IMR-90 (cell line): ENCODE measurements at regions not wholly inside any gene's neighbourhood (a gene's known extent, or its start where the extent isn't known, plus 50 kb on each side); places are given as distances from the start of the nearest gene placed in this dataset.

Source experiments
- ATAC-seq: fragments of 200-7000 bp; cut with Tn5 transposase; 2 replicates; pipeline ENCODE4 v1.9.1; 2020; ENCODE audit warnings: low read depth, mild to moderate bottlenecking, moderate library complexity
- BruUV-seq: library from RNA; stranded (reverse); fragments of 400-500 nt; replicated peaks from 2 replicates; lab custom pipeline; 2021; lab: Mats Ljungman, UMichigan
- CTCF ChIA-PET: fragments of 300-600 bp; formaldehyde crosslinking; extraction: SDS; loops from one replicate; lab custom pipeline; 2021; ENCODE audit warnings: antibody characterized with exemption; lab: Yijun Ruan, JAX
- POLR2A ChIA-PET: fragments of 300-600 bp; sonication (Branson Sonifier 250); formaldehyde crosslinking; loops from one replicate; lab custom pipeline; 2022; ENCODE audit warnings: antibody characterized with exemption; ENCODE audit not compliant: unreplicated experiment; lab: Charles Lee
- DNase-seq: peaks from one replicate; pipeline ENCODE4 v3.0.0; 2013
- H2AFZ ChIP-seq: replicated peaks from 2 replicates; pipeline ENCODE3; 2013; ENCODE audit warnings: low read length, mild to moderate bottlenecking; ENCODE audit not compliant: poor library complexity
- H2AK5ac ChIP-seq: 2 replicates; pipeline ENCODE4 v1.6.1; 2013; ENCODE audit warnings: low read depth, low read length, inconsistent platforms
- H2AK9ac ChIP-seq: replicated peaks from 2 replicates; pipeline ENCODE3; 2013; ENCODE audit warnings: mild to moderate bottlenecking, low read depth, low read length, moderate library complexity; ENCODE audit not compliant: poor library complexity
- H2BK120ac ChIP-seq: 2 replicates; pipeline ENCODE4 v1.6.1; 2013; ENCODE audit warnings: low read depth, low read length, inconsistent platforms
- H2BK15ac ChIP-seq: 3 replicates; pipeline ENCODE4 v1.6.1; 2013; ENCODE audit warnings: low read depth, low read length, inconsistent platforms
- H2BK20ac ChIP-seq: 2 replicates; pipeline ENCODE4 v1.6.1; 2013; ENCODE audit warnings: low read depth, mild to moderate bottlenecking, inconsistent platforms, low read length, moderate library complexity
- H2BK5ac ChIP-seq: 2 replicates; pipeline ENCODE4 v1.6.1; 2013; ENCODE audit warnings: mild to moderate bottlenecking, low read depth, low read length, inconsistent platforms; ENCODE audit not compliant: poor library complexity, severe bottlenecking
- H3K14ac ChIP-seq: replicated peaks from 2 replicates; pipeline ENCODE4 v1.6.1; 2013; ENCODE audit warnings: low read depth, low read length, inconsistent platforms
- H3K18ac ChIP-seq: 2 replicates; pipeline ENCODE4 v1.6.1; 2013; ENCODE audit warnings: low read depth, low read length, control low read depth
- H3K23ac ChIP-seq: 2 replicates; pipeline ENCODE4 v1.6.1; 2013; ENCODE audit warnings: low read depth, low read length, inconsistent platforms
- H3K27ac ChIP-seq: 2 replicates; pipeline ENCODE4 v1.5.1; 2013; ENCODE audit warnings: mild to moderate bottlenecking, control low read depth, low read length; ENCODE audit not compliant: insufficient read depth
- H3K27me3 ChIP-seq: 2 replicates; pipeline ENCODE4 v1.6.1; 2013; ENCODE audit warnings: low read length; ENCODE audit not compliant: control insufficient read depth, insufficient read depth
- H3K36me3 ChIP-seq: 2 replicates; pipeline ENCODE4 v1.6.1; 2013; ENCODE audit warnings: low read length, mixed read lengths; ENCODE audit not compliant: control insufficient read depth, insufficient read depth
- H3K4ac ChIP-seq: 2 replicates; pipeline ENCODE4 v1.6.1; 2013; ENCODE audit warnings: low read depth, low read length, inconsistent platforms
- H3K4me1 ChIP-seq: 2 replicates; pipeline ENCODE4 v1.6.1; 2013; ENCODE audit warnings: low read length, mixed read lengths; ENCODE audit not compliant: control insufficient read depth, insufficient read depth
- H3K4me2 ChIP-seq: 2 replicates; pipeline ENCODE4 v1.6.1; 2013; ENCODE audit warnings: low read depth, mild to moderate bottlenecking, control low read depth, low read length, moderate library complexity
- H3K4me3 ChIP-seq: 2 replicates; pipeline ENCODE4 v1.5.1; 2013; ENCODE audit warnings: low read depth, mild to moderate bottlenecking, control low read depth, low read length, moderate library complexity; ENCODE audit not compliant: insufficient read depth
- H3K56ac ChIP-seq: 2 replicates; pipeline ENCODE4 v1.6.1; 2013; ENCODE audit warnings: low read length, inconsistent platforms; ENCODE audit not compliant: insufficient read depth; ENCODE audit errors: extremely low read depth
- H3K79me1 ChIP-seq, 2 experiments: 2 replicates each; pipeline ENCODE4 v1.6.1; 2013; ENCODE audit warnings: low read length in 2 of 2, inconsistent platforms in 1 of 2, low read depth in 1 of 2
- H3K9ac ChIP-seq: 2 replicates; pipeline ENCODE4 v1.6.1; 2013; ENCODE audit warnings: low read depth, low read length, control low read depth
- H3K9me1 ChIP-seq: 2 replicates; pipeline ENCODE4 v1.6.1; 2013; ENCODE audit warnings: low read length, inconsistent platforms; ENCODE audit not compliant: insufficient read depth
- H3K9me3 ChIP-seq: 2 replicates; pipeline ENCODE4 v1.6.1; 2013; ENCODE audit warnings: low read length; ENCODE audit not compliant: control insufficient read depth, insufficient read depth
- H4K20me1 ChIP-seq: 2 replicates; pipeline ENCODE4 v1.6.1; 2013; ENCODE audit warnings: low read length, inconsistent platforms; ENCODE audit not compliant: insufficient read depth
- H4K5ac ChIP-seq: 2 replicates; pipeline ENCODE4 v1.6.1; 2013; ENCODE audit warnings: mild to moderate bottlenecking, low read depth, low read length, control low read depth
- H4K8ac ChIP-seq, 2 experiments: 2 replicates each; pipeline ENCODE4 v1.6.1; 2013; ENCODE audit warnings: low read depth in 2 of 2, low read length in 2 of 2, control low read depth in 1 of 2, inconsistent platforms in 1 of 2
- H4K91ac ChIP-seq: 2 replicates; pipeline ENCODE4 v1.6.1; 2013; ENCODE audit warnings: low read depth, low read length, inconsistent platforms; ENCODE audit not compliant: insufficient read depth
- CHD1 ChIP-seq: IDR thresholded peaks from 2 replicates; pipeline ENCODE4 v1.6.1; 2012; ENCODE audit warnings: low read depth, low read length, improper control_type of control experiment
- FOS ChIP-seq: fragments of 150-350 bp; IDR thresholded peaks from 2 replicates; pipeline ENCODE4 v1.6.1; 2016; ENCODE audit warnings: low read depth, low read length
- MAFK ChIP-seq: IDR thresholded peaks from 2 replicates; pipeline ENCODE4 v1.6.1; 2012; ENCODE audit warnings: low read depth, low read length, improper control_type of control experiment
- MAZ ChIP-seq: IDR thresholded peaks from 2 replicates; pipeline ENCODE4 v1.6.1; 2012; ENCODE audit warnings: low read depth, mild to moderate bottlenecking, low read length, improper control_type of control experiment, moderate library complexity, borderline replicate concordance
- MXI1 ChIP-seq: IDR thresholded peaks from 2 replicates; pipeline ENCODE4 v1.6.1; 2012; ENCODE audit warnings: low read depth, mild to moderate bottlenecking, low read length, moderate library complexity, borderline replicate concordance
- NFE2L2 ChIP-seq: fragments of 150-350 bp; IDR thresholded peaks from 2 replicates; pipeline ENCODE4 v1.6.1; 2016; ENCODE audit warnings: low read depth, mild to moderate bottlenecking, low read length
- POLR2A ChIP-seq: IDR thresholded peaks from 2 replicates; pipeline ENCODE4 v1.6.1; 2012; ENCODE audit warnings: mild to moderate bottlenecking, low read depth, low read length
- RAD21 ChIP-seq: IDR thresholded peaks from 2 replicates; pipeline ENCODE4 v1.6.1; 2012; ENCODE audit warnings: low read length, improper control_type of control experiment
- RCOR1 ChIP-seq: IDR thresholded peaks from 2 replicates; pipeline ENCODE4 v1.6.1; 2012; ENCODE audit warnings: mild to moderate bottlenecking, low read length, improper control_type of control experiment; ENCODE audit not compliant: insufficient replicate concordance
- RFX5 ChIP-seq: IDR thresholded peaks from 2 replicates; pipeline ENCODE4 v1.8.0; 2012; ENCODE audit warnings: low read depth, mild to moderate bottlenecking, low read length, moderate library complexity
- SMC3 ChIP-seq: fragments of 150-350 bp; IDR thresholded peaks from 2 replicates; pipeline ENCODE4 v1.6.1; 2016; ENCODE audit warnings: low read depth, mild to moderate bottlenecking, antibody characterized with exemption, low read length, moderate library complexity
- USF2 ChIP-seq: fragments of 150-350 bp; IDR thresholded peaks from 2 replicates; pipeline ENCODE4 v1.6.1; 2017; ENCODE audit warnings: mild to moderate bottlenecking, antibody characterized with exemption, low read length, low read depth
- WGBS, 2 experiments: methylation state at CpG; one replicate each; pipeline versions ENCODE4 v1.1.5 to v1.1.7; 2013; ENCODE audit warnings: missing lambda C conversion rate in 2 of 2; ENCODE audit not compliant: insufficient read length in 1 of 2; ENCODE audit errors: extremely low coverage in 2 of 2; 5-methylcytosine and 5-hydroxymethylcytosine counted together
- dilution Hi-C: fragments of 300-500 bp; cut with HindIII; formaldehyde crosslinking; loops from one replicate; pipeline ENCODE4 v1.14.3; 2018; ENCODE audit warnings: low sequenced_read_pairs; ENCODE audit not compliant: unreplicated experiment
- in situ Hi-C: fragments of 300-500 bp; cut with MboI; formaldehyde crosslinking; loops from 3 replicates; pipeline ENCODE4 v1.14.3; 2019; ENCODE audit warnings: low sequenced_read_pairs, inconsistent platforms, mixed read lengths
- intact Hi-C: fragments of 100-400 bp; cut with micrococcal nuclease; formaldehyde crosslinking; loops from 2 replicates; pipeline ENCODE4 v1.10.0; 2022

GRCh38 chr5:96111080-96111756 is 149.6 kb upstream of the ELL2 start:
- Histone ChIP-seq H3K27me3 (no peaks in the 10 kb centered on the region), H2BK15ac (no peak overlapping the region; the same call in 2 of the 3 replicates), H4K8ac (no peak overlapping the region), H2AK9ac (no peak overlapping the region), H3K4me3 (no peak overlapping the region), H3K18ac (no peak overlapping the region), H4K91ac (no peak overlapping the region), H3K14ac (0 out of 2 replicates have a peak overlapping the region, but pooled peaks have one; percentile 15), H2BK5ac (no peak overlapping the region), H3K9me1 (no peaks in the 10 kb centered on the region; the same call in 1 of the 2 replicates), H2AFZ (no peak overlapping the region), H4K20me1 (no peaks in the 10 kb centered on the region), H3K36me3 (no peaks in the 10 kb centered on the region), H4K5ac (no peak overlapping the region), H3K4ac (no peak overlapping the region), H3K23ac (no peak overlapping the region), H2BK20ac (no peak overlapping the region; the same call in 1 of the 2 replicates), H3K79me1 (no peaks in the 10 kb centered on the region), H3K9me3 (no peaks in the 10 kb centered on the region), H3K4me1 (peaks cover 7% of the 10 kb centered on the region; the same call in 1 of the 2 replicates), H3K4me2 (no peak overlapping the region), H3K9ac (no peak overlapping the region), H3K27ac (no peak overlapping the region), H2AK5ac (0 out of 2 replicates have a peak overlapping the region, but pooled peaks have one; percentile 11), H3K56ac (no peak overlapping the region), H2BK120ac (no peak overlapping the region)
- ChIA-PET CTCF (interaction anchor here (0.7 kb wide), 1 partner anchor 146 kb away, joined by 3 read pairs; no protein-coding TSS in a partner anchor), POLR2A (no interaction called here)
- ATAC-seq (no peak), DNase-seq (no peak)
- TF ChIP-seq FOS (no peak), RAD21 (no peak), NFE2L2 (no peak), SMC3 (no peak), MAZ (no peak), USF2 (no peak), CHD1 (no peak), POLR2A (no peak), RCOR1 (no peak), RFX5 (no peak), MXI1 (no peak), MAFK (no peak)
- WGBS, 2 experiments = no CpG with 5 or more reads among the region's 3 CpGs
- intact Hi-C loops = loop anchor here (10.0 kb wide), 1 partner anchor 224 kb away; no protein-coding TSS in a partner anchor
- dilution Hi-C loops = no loop called here
- in situ Hi-C loops = no loop called here
- no TSS peak for BruUV-seq
